ENCODE measurements at regions not wholly inside any gene's neighbourhood (a gene's known extent, or its start where the extent isn't known, plus 50 kb on each side); places are given as distances from the start of the nearest gene placed in this dataset.

DNA sequence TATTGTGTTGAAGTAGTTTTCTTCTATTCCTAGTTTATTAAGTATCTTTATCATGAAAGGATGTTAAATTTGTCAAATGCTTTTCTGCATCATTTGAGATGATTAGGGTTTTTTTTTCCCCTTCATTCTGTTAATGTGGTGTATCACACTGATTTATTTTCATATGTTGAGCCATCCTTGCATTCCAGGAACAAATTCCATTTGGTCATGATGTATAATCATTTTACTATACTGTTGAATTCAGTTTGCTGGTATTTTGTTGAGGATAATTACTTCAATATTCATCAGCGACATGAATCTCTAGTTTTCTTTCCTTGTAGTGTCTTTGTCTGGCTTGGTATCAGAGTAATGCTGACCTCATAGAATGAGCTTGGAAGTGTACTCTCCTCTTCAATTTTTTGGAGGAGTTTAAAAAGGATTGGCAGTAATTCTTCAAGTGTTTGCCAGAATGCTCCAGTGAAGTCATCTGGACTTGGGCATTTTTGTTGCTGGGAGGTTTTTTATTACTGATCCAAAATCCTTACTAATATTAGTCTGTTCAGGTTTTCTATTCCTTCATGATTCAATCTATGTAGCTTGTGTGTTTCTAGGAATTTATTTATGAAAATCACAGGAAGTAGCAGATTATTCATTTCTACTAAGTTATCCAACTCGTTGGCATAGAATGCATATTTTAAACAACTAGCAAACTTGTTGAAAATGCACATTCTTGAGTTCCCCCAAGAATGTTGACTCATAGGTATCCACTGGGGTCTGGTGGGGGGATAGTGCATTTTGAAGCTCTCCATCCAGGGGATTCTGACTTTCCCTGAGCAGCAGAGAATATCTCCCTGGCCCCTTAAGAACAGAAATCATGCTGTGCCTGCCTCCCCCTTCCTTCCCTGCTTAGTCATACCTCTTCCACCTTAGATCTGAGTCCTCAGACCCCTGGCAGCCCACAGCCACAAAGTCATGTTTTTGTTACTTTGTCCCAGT, 187.1 kb downstream of the BMP7 start:
- DNase-seq (ENCODE audit: low spot score): no peak

- no peak for DNase-seq (ENCODE audit: low spot score)
These were observed 185.6 kb downstream of the BMP7 start for GRCh38 chr20:57080796-57081195.

DNA sequence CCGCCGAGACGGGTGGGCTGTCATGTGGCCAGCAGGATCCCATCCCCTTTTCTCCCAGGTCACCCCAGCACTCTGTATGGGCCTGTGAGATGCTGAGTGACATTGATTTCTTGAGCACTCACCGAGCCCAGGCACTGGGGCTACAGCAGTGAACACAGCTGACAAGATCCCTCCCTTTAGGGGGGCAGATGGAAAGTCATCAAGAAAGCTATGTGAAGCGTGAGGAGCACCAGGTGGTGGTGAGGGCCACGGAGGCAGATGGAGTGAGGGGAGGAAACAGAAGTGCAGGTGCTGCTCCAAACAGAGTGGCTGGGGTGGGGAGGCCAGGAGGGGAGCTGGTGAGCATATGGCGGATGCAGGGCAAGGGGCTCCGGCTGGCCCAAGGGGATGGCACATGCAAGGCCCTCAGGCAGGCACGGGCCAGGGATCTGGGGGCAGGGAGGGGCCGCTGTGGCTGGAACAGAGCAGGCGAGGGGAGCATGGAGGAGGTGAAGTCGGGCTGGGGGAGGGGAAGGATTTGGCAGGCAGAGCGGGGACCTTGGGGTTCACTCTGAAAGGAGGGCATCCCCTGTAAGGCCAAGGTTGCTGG, 184.0 kb downstream of the BMP7 start:
- DNase-seq (ENCODE audit: low spot score): no peak

- no peak for DNase-seq (ENCODE audit: low spot score)
These were observed 183.4 kb downstream of the BMP7 start for GRCh38 chr20:57083072-57083471.

- DNase-seq (ENCODE audit: low spot score): no peak
These were observed 180.4 kb downstream of the BMP7 start for GRCh38 chr20:57086066-57086465.

GRCh38 chr20:57087102-57087501, 179.3 kb downstream of the BMP7 start:
- DNase-seq (ENCODE audit: low spot score): no peak

GRCh38 chr20:57087705-57088104, 178.7 kb downstream of the BMP7 start:
- DNase-seq (ENCODE audit: low spot score): no peak

DNA sequence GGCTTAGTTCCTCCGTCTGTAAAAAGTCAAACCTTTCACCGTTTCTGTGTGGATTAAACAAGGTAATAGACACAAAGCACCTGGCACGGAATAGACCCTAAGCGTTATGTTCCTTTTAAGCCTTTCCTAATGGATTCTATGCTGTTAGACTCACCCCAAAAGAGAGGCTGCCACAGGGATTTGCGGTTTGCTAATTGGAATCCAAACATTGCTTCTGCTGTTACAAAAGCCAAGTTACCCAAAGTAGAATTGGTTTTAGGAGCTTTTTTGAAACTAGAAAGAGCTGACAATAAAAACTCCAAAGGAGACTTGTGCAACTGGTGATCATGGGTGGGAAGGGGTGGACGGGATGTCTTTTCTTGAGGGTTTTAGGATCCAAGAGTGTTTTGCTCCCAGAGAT, 178.0 kb downstream of the BMP7 start:
- DNase-seq (ENCODE audit: low spot score): no peak

DNA sequence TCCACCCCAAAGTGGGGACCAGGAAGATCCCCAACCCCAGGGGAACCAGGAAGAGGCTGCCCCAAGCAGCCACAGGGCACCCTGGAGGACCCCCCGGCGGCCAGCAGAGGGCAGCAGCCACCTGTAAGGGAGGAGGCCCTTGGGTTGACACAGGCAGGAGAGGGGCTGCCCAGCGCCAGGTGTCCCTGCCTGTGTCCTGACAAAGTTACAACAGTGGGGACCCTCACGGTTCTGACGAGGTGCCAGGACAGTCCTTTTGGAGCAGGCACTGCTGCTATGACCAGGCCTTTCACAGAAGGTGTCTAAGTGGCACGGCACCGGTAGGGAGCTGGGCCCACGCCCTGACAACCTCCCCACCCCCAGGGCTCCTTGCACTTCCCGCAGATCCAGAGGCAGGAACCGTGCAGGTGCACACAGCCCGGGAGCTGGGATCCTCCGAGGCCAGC, 176.7 kb downstream of the BMP7 start:
- DNase-seq (ENCODE audit: low spot score): peak; percentile 74

DNA sequence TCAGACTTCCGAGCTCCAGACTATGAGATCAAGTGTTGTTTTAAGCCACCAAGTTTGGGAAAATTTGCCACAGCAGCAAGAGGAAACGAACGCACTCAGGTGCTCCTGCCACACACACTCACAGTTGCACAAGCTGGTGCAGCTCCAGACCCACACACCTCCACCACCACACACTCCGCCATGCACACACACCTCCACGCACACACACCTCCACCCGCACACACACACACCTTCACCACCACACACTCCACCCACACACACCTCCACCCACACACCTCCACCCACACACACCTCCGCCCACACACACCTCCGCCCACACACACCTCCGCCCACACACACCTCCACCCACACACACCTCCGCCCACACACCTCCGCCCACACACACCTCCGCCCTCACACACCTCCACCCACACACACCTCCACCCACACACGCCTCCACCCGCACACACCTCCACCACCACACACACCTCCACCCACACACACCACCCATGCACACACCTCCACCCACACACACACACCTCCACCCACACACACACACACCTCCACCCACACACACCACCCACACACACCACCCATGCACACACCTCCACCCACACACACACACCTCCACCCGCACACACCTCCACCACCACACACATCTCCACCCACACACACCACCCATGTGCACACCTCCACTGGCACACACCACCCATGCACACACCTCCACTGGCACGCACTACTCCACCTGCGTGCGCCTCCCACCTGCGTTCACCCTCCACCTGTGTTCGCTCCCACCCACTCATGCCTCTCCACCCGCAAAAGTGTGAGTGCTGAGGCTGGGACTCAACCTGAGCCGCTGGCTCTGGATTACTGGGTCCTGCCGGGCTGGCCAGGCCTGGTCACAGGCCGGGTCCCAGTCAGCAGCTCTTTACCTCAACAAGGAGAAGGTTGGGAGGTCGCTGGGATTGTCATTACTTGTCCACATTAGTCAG, 175.6 kb downstream of the BMP7 start:
- no peak for DNase-seq (ENCODE audit: low spot score)

- no peak for DNase-seq (ENCODE audit: low spot score)
These were observed 174.7 kb downstream of the BMP7 start for GRCh38 chr20:57091748-57092111.

GRCh38 chr20:57092112-57092899, 174.1 kb downstream of the BMP7 start:
- DNase-seq (ENCODE audit: low spot score): peak; percentile 80

- DNase-seq (ENCODE audit: low spot score): no peak
These were observed 173.4 kb downstream of the BMP7 start for GRCh38 chr20:57092900-57093530.

GRCh38 chr20:57093766-57094165, 172.7 kb downstream of the BMP7 start:
- no peak for DNase-seq (ENCODE audit: low spot score)

DNA sequence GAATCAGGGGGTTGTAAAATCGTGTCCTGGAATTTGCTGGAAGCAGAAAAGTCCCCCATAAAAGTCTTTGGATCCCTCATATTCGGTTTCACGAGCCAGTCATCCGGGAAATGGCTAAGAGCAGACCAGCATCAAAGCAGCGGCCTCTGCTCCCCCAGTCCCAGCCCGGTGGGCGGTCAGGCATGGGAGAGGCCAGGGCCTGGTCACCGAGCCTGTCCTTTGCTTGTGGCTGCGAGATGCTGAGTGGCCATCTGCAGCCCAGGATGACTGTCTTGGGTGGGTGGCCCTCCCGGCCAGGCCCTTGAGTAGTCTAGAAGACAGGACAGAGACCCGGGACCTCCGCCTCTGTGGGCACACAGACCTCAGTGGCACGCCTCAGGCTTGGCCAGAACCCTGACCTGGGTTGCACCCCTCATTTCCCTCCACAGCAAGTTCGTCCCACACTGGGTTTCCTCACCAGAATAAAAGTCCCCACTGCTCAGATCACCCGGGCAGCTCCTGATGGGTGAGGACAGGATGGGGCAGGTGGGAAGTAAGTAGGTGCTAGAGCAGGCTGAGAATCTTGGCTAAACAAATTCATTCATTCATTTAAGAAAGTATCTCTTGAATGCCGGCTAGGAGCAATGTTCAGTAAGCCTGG, 172.1 kb downstream of the BMP7 start:
- no peak for DNase-seq (ENCODE audit: low spot score)

DNA sequence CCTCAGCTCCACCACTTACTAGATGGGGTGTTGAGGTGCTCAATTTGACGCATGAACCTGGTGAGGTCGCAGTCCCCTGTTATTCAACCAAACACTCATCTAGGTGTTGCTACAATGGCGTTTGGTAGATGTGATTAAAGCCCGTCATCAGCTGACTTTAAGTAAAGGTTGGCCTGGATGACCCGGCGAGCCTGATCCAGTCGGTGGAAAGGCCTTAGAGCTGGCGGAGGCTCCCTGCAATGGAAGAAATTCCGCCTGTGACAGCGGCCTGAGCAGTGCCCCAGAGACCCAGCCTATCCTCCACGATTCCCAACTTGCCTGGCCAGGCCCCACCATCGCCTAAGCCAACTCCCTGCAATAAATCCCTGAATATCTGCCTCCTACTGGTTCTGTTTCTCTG, 171.4 kb downstream of the BMP7 start:
- DNase-seq (ENCODE audit: low spot score): no peak

GRCh38 chr20:57095426-57095825, 171.0 kb downstream of the BMP7 start:
- DNase-seq (ENCODE audit: low spot score): no peak

GRCh38 chr20:57097245-57097915, 169.1 kb downstream of the BMP7 start:
- DNase-seq (ENCODE audit: low spot score): no peak

GRCh38 chr20:57102160-57102559, 164.3 kb downstream of the BMP7 start:
- no peak for DNase-seq (ENCODE audit: low spot score)

DNA sequence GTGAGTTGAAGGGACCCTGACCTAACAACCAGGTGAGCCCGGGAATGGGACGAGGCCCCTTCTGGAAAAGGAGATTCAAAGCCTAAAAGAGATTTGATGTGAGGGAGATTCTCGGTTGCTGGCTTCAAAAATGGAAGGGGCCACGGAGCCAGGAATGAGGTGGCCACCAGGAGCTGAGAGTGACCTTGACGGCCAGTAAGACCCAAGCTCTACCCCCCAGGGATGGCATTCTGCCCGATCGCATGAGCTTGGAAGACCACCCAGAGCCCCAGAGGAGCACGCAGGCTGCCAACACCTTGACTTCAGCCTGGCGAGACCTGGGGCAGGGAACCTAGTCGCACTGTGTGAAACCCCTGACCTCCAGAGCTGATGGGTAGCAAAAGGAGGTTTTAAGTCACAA, 163.9 kb downstream of the BMP7 start:
- DNase-seq (ENCODE audit: low spot score): no peak
